ENCODE measurements at regions not wholly inside any gene's neighbourhood (a gene's known extent, or its start where the extent isn't known, plus 50 kb on each side); places are given as distances from the start of the nearest gene placed in this dataset.
"Not testable (repeated sequence)": the region's sequence is repeated elsewhere in the genome, so short reads cannot be mapped to it uniquely, and the experiment has no call there.

GRCh38 chr16:61182391-61182790 lies 853.8 kb downstream of the CDH8 start:
- Mint-ChIP-seq H3K4me3 (no peak overlapping the region), H3K9me3 (peaks cover 5 to 44% (median 28%) of the 10 kb centered on the region in 6 donors), H3K27ac (no peak overlapping the region), H3K27me3 (ENCODE audit: low read depth in 3 of 3) (no peaks in the 10 kb centered on the region), H3K4me1 (no peaks in the 10 kb centered on the region), H3K36me3 (no peaks in the 10 kb centered on the region)
- DNase-seq, result no peak

DNA sequence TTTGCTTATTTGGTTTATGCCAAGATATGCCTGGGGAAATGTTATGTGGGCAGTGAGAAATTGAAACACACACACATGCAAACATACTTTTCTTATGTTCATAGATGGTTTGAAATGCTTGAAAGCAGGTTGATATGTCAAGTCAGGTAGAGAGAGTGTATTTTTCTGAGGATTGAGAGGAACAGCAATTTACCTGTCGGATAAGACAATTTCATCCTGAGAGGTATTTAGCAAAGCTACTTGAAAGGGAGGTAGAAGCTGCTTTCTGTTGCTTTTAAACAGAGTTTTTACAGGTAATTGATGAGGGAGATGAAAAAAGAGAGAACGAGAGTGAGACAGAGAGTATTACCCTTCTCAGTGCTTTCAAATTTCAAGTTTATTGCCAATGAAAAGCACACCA lies 854.3 kb downstream of the CDH8 start:
- Mint-ChIP-seq H3K36me3 (no peaks in the 10 kb centered on the region), H3K27ac (no peak overlapping the region), H3K4me3 (no peak overlapping the region), H3K4me1 (no peaks in the 10 kb centered on the region), H3K9me3 (peaks cover 4 to 44% (median 30%) of the 10 kb centered on the region in 6 donors), H3K27me3 (ENCODE audit: low read depth in 3 of 3) (no peaks in the 10 kb centered on the region)
- DNase-seq, result no peak

GRCh38 chr16:61179561-61179960 lies 856.7 kb downstream of the CDH8 start:
- Mint-ChIP-seq H3K27me3 (ENCODE audit: low read depth in 3 of 3) (no peaks in the 10 kb centered on the region), H3K9me3 (peaks cover 8 to 51% (median 37%) of the 10 kb centered on the region in 6 donors), H3K27ac (no peak overlapping the region), H3K36me3 (no peaks in the 10 kb centered on the region), H3K4me3 (no peak overlapping the region), H3K4me1 (no peaks in the 10 kb centered on the region)
- no peak for DNase-seq

DNA sequence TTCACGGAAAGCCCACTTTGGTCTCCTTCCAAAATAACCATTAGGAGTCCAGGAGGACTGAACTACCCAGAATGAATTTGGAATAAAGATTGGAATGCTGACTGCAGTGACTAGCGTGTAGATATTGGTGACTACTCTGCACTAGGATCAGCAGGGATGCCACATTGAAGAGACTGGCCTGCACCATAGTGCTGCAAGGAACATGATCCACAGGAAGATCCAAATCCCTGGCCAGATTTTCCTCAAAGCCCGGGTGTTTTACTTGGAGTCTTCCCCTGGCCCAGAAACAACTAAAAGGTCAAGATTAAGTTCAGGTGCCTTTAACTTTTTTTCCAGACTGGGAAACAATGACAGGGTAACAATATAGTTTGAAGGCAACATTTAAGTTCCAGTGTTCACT lies 870.4 kb downstream of the CDH8 start:
- Mint-ChIP-seq H3K27ac (no peak overlapping the region), H3K9me3 (peaks cover 12 to 50% (median 42%) of the 10 kb centered on the region in 6 donors), H3K4me1 (no peaks in the 10 kb centered on the region), H3K36me3 (no peaks in the 10 kb centered on the region), H3K4me3 (no peak overlapping the region), H3K27me3 (ENCODE audit: low read depth in 3 of 3) (peaks cover 0 to 1% (median 0%) of the 10 kb centered on the region in 3 donors)
- no peak for DNase-seq

GRCh38 chr16:61150351-61150750 lies 885.9 kb downstream of the CDH8 start:
- Mint-ChIP-seq H3K4me1 (no peaks in the 10 kb centered on the region), H3K9me3 (peaks cover 3 to 51% (median 23%) of the 10 kb centered on the region in 6 donors), H3K36me3 (no peaks in the 10 kb centered on the region), H3K27ac (no peak overlapping the region), H3K4me3 (no peak overlapping the region), H3K27me3 (ENCODE audit: low read depth in 3 of 3) (peaks cover 0 to 3% (median 0%) of the 10 kb centered on the region in 3 donors)
- DNase-seq, result no peak

DNA sequence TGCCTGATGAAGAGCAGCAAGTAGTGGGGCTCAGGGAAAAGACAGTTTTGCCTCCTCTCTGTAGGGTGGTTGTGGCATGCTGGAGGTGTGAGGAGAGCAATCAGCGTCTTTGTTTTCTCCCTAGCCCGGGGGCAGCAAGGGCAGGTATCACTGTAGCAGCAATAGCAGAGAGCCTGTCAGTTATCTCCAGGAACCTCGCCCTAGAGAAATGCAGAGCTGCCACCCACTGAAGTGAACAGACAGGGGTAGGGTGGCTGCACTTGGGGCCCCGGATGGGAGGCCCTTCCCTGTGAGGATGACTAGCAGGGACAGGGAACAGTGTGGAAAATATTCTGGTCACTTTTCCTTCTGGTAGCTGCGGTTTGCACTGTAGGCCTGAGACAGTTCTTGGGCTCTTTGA lies 886.5 kb downstream of the CDH8 start:
- Mint-ChIP-seq H3K27me3 (ENCODE audit: low read depth in 3 of 3) (peaks cover 0 to 2% (median 0%) of the 10 kb centered on the region in 3 donors), H3K4me1 (no peaks in the 10 kb centered on the region), H3K4me3 (no peak overlapping the region), H3K27ac (no peak overlapping the region), H3K9me3 (peaks cover 0 to 54% (median 22%) of the 10 kb centered on the region in 6 donors), H3K36me3 (no peaks in the 10 kb centered on the region)
- DNase-seq, result no peak

- Mint-ChIP-seq H3K4me3 (no peak overlapping the region), H3K27ac (no peak overlapping the region), H3K4me1 (no peaks in the 10 kb centered on the region), H3K36me3 (no peaks in the 10 kb centered on the region), H3K9me3 (peaks cover 0 to 61% (median 26%) of the 10 kb centered on the region in 6 donors), H3K27me3 (ENCODE audit: low read depth in 3 of 3) (peaks cover 0 to 1% (median 0%) of the 10 kb centered on the region in 3 donors)
- DNase-seq, result no peak
These were observed 887.3 kb downstream of the CDH8 start for GRCh38 chr16:61148930-61149329.

DNA sequence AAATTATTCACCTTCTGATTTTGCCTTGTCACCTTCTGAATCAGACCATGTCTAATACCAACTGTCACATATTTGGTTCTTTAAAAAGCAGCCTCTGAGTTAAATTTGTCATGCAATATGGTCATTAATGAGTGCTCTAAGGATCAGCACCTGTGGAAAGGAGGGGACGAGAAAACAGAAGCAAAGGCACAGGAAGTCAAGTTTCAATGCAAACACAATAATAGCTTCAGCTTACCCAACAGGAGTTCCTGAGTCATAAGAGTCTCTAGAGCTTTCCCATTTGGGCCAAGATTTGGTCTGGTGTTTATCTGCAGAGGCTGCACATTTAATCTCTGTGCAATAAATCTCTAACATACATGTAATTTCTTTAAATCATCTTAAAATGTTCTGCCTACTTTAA lies 889.8 kb downstream of the CDH8 start:
- H3K36me3 Mint-ChIP-seq, result no peaks in the 10 kb centered on the region
- H3K9me3 Mint-ChIP-seq, result peaks cover 0 to 76% (median 26%) of the 10 kb centered on the region in 6 donors
- no peaks in the 10 kb centered on the region for H3K27me3 Mint-ChIP-seq (ENCODE audit: low read depth in 3 of 3)
- H3K4me1 Mint-ChIP-seq, result no peaks in the 10 kb centered on the region
- DNase-seq, result no peak
- H3K4me3 Mint-ChIP-seq, result no peak overlapping the region
- no peak overlapping the region for H3K27ac Mint-ChIP-seq

GRCh38 chr16:61131447-61131846 lies 904.8 kb downstream of the CDH8 start:
- no peaks in the 10 kb centered on the region for H3K4me1 Mint-ChIP-seq
- H3K27me3 Mint-ChIP-seq (ENCODE audit: low read depth in 3 of 3), result peaks cover 0 to 3% (median 0%) of the 10 kb centered on the region in 3 donors
- H3K27ac Mint-ChIP-seq, result no peak overlapping the region
- H3K9me3 Mint-ChIP-seq, result peaks cover 11 to 42% (median 26%) of the 10 kb centered on the region in 6 donors
- no peak for DNase-seq
- H3K4me3 Mint-ChIP-seq, result no peak overlapping the region
- H3K36me3 Mint-ChIP-seq, result no peaks in the 10 kb centered on the region

GRCh38 chr16:61128545-61129323 lies 907.5 kb downstream of the CDH8 start:
- no peak for DNase-seq
- Mint-ChIP-seq H3K9me3 (peaks cover 9 to 56% (median 31%) of the 10 kb centered on the region in 6 donors), H3K27ac (no peak overlapping the region), H3K4me3 (no peak overlapping the region), H3K36me3 (no peaks in the 10 kb centered on the region), H3K27me3 (ENCODE audit: low read depth in 3 of 3) (peaks cover 0 to 3% (median 0%) of the 10 kb centered on the region in 3 donors), H3K4me1 (no peaks in the 10 kb centered on the region)

GRCh38 chr16:61105544-61105943 lies 930.7 kb downstream of the CDH8 start:
- Mint-ChIP-seq H3K27ac (no peak overlapping the region), H3K27me3 (ENCODE audit: low read depth in 3 of 3) (no peaks in the 10 kb centered on the region), H3K9me3 (peaks cover 0 to 46% (median 14%) of the 10 kb centered on the region in 6 donors), H3K36me3 (no peaks in the 10 kb centered on the region), H3K4me1 (no peaks in the 10 kb centered on the region), H3K4me3 (no peak overlapping the region)
- DNase-seq, result no peak

- DNase-seq, result no peak
- Mint-ChIP-seq H3K9me3 (peaks cover 4 to 57% (median 24%) of the 10 kb centered on the region in 6 donors), H3K36me3 (no peaks in the 10 kb centered on the region), H3K27ac (no peak overlapping the region), H3K4me1 (no peaks in the 10 kb centered on the region), H3K4me3 (no peak overlapping the region), H3K27me3 (ENCODE audit: low read depth in 3 of 3) (peaks cover 0 to 3% (median 0%) of the 10 kb centered on the region in 3 donors)
These were observed 937.7 kb downstream of the CDH8 start for GRCh38 chr16:61098505-61098904.

GRCh38 chr16:61091300-61091699 lies 944.9 kb downstream of the CDH8 start:
- DNase-seq; H3K27me3 Mint-ChIP-seq (ENCODE audit: low read depth in 3 of 3); H3K4me1 Mint-ChIP-seq; H3K36me3 Mint-ChIP-seq; H3K4me3 Mint-ChIP-seq; H3K27ac Mint-ChIP-seq: not testable (repeated sequence)
- peaks cover 4 to 74% (median 44%) of the 10 kb centered on the region in 6 donors for H3K9me3 Mint-ChIP-seq

DNA sequence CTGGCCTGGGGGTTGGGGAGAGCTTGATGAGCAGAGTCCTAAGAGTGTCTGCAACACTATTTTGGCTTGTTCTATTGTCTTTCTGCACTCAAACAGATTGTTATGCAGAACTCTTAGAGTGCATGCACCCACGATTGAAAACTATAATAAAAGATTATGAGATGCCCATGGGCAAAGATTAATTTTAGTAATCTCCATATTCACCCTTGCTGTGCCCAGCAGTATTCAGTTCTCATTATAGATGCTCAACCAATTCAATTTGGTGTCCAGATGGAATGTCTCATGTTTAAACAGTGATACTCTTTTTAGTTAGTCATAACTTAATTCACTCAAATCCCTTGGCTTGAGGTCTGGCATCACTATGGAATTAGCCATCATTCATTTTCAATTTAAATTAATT lies 952.5 kb downstream of the CDH8 start:
- no peak for DNase-seq
- Mint-ChIP-seq H3K9me3 (peaks cover 4 to 58% (median 30%) of the 10 kb centered on the region in 6 donors), H3K27me3 (ENCODE audit: low read depth in 3 of 3) (no peaks in the 10 kb centered on the region)

GRCh38 chr16:61074324-61074723 lies 961.9 kb downstream of the CDH8 start:
- no peaks in the 10 kb centered on the region for H3K4me1 Mint-ChIP-seq
- H3K27ac Mint-ChIP-seq, result no peak overlapping the region
- DNase-seq, result no peak
- no peaks in the 10 kb centered on the region for H3K27me3 Mint-ChIP-seq (ENCODE audit: low read depth in 3 of 3)
- peaks cover 11 to 34% (median 19%) of the 10 kb centered on the region in 6 donors for H3K9me3 Mint-ChIP-seq
- no peak overlapping the region for H3K4me3 Mint-ChIP-seq
- H3K36me3 Mint-ChIP-seq, result no peaks in the 10 kb centered on the region

More for the DNA sequence above, 952.5 kb downstream of the CDH8 start:
- Mint-ChIP-seq H3K27ac (no peak overlapping the region), H3K36me3 (no peaks in the 10 kb centered on the region), H3K4me3 (no peak overlapping the region), H3K4me1 (no peaks in the 10 kb centered on the region)
